Right renal cortex interstitium (tissue), 3 donors: ENCODE measurements at regions not wholly inside any gene's neighbourhood (a gene's known extent, or its start where the extent isn't known, plus 50 kb on each side); places are given as distances from the start of the nearest gene placed in this dataset.

Experiments
- DNase-seq, 3 donors: peaks; one replicate each; pipeline ENCODE4 v3.0.0-alpha.2; 2013; ENCODE audit warnings: low read depth in 3 of 3, low spot score in 2 of 3

DNA sequence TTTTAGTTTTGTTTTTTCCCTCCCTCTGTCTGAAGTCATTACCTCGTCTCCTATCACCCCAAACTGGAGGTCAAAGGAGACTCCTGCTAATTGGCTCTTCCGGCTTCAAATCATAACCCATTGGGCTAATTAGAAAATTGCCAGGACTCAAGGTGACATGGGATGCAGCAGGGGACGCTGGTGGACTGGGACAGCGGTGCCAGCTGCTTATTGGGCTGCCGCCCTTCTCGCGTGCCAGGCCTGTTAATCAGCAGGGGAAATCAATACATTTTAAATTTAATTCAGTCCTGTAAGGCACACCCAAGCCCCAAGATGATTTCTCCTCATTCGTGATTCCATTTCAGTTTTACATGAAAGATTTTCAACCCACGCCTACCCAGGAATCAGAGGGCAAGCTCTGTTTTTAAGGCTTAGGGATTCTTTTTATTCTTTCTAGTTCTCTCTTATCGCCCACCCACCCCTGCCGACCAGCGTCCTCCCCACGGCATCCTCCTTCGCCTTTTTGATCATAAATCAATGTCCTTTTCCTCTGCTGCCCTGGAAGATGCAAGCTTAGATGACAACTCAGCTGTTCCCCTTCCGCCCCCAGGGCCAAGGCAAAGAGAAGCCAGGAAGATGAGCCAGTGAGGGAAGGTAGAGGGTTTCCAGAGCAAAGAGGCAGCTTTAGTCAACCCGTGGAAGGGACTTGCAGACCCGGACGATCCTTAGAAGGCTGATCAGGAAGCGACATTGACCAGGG, 329.6 kb downstream of the UACA start:
- no peak for DNase-seq

DNA sequence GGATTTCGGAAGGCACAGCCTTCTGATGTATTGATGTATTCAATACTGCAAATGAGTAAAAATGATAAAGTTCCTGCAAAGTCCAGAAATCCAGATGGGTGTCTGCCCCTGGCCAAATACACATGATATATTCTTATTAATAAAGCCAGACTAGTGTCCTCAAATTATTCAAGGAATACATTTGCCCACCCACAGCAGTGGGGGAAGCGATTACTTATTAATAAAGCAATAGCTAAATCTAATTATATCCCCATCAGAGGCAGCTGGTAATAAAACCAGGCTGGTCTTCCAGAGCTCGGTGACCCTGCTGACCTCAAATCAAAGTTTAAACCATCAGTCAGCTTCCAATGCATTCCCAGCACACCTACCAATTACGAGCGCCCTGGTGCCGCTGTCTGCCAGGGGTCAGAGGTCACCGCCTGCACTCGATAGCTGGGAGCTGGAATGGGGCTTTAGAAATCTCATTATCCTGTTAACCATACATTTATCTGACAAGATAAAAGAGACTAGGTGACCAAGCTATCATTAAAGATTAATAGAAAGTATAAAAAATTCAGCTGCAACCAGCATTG, 330.3 kb downstream of the UACA start:
- no peak for DNase-seq

DNA sequence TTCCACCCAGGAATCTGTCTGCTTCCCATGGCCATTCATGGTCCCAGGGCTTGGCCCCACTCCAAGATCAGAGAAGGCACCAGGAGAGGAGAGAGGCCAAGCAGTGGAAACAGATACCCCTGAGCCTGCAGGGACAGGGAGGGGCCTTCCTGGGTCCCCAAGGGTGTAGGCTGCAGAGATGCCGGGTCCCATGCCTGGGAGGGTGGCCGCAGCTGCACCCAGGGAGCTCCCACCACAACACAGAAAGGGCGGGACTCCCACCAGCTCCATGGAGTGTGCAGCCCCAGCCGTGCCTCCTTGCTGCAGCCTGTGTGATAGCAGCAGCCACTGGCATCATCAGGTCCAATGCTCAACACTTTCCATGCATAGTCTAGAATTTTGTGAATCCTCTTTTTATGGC, 331.5 kb downstream of the UACA start:
- no peak for DNase-seq

DNA sequence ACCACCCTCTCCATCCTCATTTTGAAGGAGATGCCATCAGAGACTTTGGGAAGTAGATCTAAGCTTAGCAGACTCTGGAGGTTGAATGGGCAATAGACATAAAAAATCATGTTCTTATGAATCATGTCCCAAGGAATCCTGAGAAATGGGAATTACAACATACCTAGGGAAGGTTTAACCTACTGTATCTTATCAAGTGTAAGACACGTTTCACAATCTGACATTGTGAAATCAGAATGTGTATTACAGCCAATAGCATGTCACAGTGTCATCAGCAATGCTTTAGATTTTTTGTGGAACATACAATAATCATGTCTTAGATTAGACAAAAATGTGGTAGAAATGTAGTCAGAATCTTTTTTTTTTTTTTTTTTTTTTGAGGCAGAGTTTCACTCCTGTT, 332.4 kb upstream of the TLE3 start:
- DNase-seq = no peak

DNA sequence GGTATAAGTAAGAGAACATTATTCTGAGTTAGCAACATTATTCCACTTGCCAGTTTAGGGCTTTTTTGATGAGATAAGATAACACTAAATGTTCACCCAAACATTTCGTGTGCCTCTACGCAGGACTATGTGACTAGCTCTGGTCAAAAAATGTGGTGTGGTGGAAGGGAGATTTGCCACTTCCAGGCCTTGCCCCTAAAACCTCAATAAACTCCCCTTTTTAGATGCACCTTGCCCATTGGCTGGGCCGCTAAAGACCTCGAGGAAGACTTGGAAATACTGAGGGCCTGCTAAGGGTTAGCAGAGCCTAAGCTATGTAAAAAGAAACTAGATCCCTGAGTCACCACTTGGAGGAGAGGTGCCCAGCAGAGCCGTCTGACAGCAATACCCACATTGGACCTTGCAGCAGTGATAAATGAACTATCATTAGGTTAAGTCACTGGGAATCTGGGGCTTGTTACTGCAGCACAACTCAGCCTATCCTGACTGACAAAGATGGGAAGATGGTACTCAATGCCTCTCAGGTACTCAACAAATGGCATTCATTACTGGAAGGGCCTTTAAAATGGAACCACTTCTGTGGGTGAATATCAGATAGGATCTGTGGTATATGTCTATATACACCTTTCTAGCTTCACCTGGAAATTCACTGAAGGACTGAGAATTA, 331.5 kb upstream of the TLE3 start:
- DNase-seq = no peak

DNA sequence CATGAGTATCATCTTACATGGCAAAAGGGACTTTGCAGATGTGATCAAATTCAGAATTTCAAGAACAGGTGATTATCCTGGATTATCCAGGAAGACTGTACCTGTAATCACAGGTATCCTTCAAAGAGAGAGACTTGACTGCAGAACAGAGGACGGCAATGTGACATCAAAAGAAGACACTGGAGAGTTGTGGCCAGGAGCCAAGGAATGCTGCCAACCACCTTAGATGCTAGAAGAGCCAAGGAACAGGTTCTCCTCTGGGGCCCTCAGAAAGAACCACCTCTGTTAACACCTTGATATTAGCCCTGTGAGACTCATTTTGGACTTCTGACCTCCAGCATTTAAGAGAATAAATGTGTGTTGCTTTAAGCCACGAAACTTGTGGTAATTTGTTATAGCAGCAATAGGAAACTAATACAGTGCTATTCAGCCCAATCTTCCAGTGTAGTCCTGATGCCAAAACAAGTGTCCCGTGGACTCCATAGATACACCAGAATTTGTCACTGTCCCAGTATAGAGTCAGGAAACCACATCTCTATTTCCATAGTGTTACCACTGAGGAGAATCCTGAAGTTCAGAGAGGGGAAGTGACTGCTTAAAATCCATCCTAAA, 330.6 kb upstream of the TLE3 start:
- no peak for DNase-seq

DNA sequence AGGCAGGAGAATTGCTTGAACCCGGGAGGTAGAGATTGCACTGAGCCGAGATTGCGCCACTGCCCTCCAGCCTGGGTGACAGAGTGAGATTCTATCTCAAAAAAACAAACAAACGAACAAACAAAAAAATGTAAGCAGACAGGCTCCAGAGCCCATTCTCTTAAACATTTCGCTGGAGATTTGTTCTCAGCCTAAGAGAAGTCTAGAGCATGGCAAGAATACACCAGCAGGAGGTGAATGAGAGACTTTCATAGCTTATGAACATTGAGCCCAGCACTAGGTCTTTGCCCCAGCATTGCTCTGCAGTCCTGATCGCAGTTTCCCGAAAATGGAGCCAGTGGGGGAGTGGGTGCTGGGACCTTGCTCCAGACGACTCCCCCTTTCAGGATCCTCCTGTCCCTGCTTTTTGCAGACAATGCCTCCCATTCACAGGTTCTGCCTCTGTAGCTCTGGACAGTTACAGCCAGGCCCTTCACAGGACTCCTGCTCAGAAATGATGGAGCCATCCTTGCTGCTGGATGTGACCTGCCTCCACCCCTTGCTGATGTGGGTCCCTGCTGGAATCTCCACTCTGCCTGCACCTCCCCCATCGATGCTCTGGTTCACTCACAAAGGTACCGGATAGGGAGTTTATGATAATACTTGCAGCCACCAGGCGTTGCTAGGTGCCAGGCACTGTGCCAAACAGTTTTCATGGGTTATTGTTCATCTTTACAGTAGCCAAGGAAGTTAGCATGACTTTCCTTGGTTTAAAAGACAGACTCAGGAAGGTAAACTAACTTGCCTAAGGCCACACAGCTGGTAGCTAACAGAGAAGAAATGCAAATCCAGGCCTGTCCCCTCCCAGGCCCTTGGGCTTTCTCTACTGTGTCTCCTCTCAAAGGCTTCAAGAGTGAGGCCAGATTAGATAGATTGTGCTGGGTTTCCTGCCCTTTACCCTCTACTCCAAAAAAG, 329.7 kb upstream of the TLE3 start:
- no peak for DNase-seq

DNA sequence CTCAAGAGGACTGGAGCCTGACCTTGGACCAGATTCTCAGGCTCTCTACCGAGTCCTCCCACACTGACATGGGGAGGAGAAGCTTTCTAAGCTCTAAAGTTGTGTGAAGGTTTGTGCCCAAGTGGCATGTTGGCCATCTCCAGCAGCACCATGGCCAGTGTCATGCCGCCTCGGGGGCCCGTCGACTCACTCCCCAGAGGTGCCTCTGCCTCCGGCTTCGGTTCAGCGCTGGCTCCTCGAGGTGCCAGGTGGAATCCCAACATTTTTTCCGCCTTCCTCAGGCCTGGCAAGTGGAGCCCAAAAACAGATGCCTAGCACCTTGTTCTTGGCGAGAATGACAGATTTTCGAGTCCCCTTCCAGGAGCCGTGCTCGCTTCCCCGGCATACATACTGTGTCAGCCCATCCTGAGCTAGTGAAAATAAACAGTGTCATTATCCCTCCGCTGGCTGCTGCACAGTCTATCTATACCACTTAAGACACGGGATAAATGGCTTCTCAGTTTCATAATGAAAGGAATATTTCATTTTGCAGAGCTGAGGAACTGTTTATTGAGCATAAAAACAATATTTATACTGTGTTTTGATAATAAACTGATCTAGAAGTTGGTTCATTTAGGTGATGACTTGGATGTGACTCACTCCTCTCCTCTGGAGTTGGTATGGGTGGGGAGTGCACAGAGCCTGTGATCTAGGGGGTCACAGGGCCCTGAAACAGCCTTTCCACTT, 328.5 kb upstream of the TLE3 start:
- no peak for DNase-seq

DNA sequence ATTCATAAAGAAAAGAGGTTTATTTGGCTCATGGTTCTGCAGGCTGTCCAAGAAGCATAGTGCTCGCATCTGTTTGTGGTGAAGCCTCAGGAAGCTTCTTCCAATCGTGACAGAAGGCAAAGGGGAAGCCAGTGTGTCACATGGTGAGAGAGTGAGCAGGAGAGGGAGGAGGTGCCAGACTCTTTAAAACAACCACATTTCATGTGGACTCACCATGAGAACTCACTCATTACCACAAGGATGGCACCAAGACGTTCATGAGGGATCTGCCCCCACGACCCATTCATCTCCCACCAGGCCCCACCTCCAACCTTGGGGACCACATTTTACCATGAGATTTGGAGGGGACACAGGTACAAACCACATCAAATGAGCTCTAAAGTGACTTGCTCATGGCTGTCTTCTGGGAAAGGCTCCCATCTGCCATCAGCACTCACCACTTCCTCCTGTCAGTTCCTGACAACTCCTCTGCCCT, 327.3 kb upstream of the TLE3 start:
- no peak for DNase-seq

DNA sequence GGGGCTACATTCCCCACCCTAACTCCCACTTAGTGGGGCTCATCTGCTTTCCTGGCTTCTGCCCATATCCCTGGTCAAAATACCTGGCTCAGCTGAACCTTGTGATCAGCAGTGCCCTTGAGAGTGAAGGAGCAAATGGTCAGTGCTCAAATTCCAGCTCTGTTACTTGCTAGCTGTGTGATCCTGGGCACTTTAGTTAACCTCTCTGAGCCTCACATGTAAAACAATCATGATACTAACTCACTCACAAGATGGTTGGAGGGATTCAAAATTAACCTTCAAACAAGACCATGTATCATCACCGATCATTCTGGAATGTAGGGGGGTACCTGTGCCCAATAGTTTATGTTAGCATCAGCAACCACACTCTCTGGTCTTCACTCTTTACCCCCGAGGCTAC, 325.6 kb upstream of the TLE3 start:
- no peak for DNase-seq

DNA sequence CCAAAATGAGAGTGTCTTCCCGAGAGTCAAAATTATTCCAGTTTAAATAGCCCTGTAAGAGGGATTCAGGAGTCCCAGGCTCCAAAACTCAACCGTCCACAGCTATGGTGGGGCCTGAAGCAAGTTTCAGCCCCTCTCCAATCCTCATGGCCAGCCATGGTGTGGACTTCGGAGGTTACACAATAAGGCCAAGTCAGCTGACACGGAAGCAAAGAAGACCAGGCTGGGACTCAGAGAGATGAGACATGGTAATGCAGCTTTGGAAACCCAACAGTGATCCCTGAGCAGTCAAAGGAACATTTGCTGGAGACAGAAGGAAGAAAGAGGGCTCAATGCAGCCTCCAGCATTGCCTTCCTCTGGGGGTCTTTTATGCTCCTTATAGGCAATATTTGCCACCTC, 324.6 kb upstream of the TLE3 start:
- DNase-seq = no peak

DNA sequence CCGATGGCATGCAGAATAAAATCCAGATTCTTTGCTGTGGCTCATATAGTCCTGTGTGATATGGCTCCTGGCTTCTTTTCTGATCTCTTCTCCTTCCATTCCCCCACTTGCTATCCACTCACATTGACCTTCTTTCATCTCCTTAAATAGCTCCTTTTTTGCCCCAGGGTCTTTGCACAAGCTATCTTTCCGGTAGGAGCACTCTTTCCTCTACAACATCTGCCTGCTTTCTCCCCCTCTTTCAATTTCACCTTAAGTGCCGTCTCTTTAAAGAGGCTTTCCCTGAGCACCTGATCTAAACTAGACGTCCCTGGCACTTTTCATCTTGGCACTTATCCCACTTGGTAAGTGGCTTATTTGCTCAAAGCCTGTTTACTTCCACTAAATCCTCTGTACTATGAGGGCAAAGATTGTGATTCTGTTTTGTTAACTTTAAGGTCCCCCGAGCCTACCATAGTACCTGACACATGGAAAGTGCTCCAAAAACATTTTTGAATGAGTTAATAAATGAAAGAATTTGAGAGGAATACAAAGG, 323.3 kb upstream of the TLE3 start:
- no peak for DNase-seq

DNA sequence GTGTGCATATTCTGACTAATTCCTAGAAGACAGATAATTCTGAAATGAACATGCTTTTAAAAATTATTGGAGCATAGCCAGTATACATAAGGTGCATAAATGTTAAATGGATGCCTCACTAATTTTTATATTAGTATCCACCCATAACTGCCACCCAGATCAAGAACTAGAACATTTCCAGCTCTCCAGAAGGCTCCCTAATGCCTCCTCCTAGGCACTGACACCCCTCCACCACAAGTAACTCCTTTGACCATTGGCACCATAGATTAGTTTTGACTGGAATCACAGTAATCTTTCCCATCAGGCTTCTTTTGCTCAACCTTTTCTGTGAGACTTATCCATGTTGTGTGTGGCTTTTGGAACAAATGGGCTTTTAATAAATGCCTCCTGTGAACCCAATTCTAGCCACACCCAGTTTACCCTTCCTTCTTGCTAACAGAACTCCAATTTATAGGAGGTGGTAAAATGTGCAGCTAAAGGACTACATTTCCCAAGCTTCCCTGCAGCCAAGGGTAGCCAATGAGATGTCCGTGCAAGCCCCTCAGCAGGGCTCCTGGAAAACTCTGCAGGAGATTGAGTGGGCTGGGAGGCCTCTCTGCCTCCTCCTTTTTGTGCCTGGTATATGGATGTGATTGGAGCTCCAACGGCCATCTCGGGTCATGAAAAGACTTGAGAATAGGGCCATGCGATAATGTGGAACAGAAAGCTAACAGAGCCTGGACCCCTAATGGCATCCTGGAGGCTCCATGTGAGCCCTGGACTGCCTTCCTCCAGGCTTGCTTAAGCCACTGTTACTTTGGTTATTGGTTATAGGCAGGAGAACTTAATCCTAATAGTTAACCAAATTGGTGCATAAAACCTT, 322.6 kb upstream of the TLE3 start:
- DNase-seq = no peak

DNA sequence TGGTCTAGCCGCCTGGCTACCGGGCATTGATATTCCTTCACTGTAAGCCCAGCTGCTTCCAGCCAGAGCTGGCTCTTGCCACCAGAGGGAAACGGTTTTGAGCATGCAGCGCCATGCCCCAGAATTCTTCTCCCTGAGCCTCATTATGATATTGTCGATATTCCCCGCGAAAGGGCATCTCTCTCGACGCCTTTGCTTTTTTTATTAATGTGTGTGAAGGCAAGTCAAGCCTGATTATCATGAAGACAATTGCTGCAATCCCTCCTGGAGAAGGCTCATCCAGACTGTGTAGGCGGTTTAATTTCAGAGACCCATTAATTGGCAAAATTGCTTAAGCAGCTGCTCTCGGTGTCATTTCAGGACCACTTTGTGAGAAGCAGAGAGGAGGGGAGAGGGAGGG, 321.2 kb upstream of the TLE3 start:
- DNase-seq = no peak

DNA sequence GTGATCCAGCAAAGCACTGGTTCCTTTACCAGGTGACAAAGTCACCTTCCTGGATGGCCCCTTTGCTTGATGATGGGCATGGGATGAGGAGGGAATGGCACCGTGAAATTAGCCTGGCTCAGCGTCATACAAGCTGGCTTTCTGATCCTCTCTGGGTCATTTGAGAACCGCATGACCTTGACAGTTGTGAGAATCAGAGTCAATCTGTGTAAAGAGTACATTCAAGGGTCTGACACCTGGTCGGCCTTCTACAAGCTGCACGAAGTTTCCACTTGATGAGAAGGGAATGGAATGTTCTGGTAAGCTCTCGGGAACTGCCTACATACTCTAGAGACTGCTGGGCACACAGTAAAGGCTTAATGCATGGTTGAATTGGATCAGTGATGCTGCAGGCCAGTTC, 319.8 kb upstream of the TLE3 start:
- DNase-seq = no peak

DNA sequence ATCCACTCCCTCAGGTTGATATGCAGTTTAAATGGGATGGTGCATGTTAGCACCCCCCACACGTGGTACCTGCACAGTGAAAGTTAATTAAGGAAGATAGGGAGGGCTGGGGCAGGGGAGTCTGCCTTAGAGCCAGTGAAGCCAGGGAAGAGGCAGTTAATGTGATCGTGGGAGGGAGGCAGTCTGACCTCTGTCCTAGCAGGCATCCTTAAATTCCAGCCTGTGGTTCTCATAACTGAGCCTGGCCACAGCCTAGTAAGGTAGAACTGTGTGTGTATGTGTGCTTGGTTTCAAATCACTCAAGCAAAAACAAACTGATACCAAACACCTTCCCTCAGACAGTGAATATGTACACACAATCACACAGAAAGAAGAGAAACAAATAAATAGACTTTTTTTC, 319.1 kb upstream of the TLE3 start:
- DNase-seq = no peak

DNA sequence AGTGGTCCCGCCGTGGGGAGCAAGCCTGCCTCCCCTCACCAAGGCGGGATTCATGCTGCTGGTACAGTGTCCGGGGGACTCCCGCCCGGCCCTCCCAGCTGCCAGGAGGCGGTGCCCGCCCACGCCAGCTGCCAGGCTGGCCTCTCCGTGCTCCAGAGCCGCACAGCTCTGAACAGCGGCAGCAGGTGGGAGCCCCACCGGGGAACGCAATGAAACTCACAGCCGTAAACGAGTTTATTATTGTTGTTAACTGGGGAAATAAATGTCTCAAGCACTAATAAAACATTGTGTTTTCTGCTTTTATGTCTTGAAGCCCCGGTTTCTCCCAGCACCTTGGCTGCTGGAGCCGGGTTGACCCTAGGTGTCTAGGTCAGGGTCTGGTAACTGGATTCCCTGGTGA, 317.7 kb upstream of the TLE3 start:
- DNase-seq = no peak

DNA sequence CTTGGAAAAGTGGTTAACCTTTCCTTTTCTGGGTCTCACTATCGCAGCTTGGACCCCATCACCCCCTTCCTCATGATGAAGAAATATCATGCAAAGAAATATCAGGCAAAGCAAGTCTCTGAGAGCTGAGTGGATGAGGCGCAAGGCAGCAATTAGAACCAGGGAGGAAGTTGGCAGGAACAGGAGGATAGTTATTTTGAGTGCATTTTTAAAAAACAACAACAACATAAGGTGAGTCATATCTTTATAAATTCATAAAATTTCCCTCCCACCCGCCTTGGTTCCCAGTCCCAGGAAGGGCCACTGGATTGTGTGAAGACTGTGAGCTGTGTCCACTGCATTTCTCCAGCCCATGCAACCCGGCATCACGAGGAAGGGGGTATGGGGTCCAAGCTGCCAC, 316.9 kb upstream of the TLE3 start:
- no peak for DNase-seq

DNA sequence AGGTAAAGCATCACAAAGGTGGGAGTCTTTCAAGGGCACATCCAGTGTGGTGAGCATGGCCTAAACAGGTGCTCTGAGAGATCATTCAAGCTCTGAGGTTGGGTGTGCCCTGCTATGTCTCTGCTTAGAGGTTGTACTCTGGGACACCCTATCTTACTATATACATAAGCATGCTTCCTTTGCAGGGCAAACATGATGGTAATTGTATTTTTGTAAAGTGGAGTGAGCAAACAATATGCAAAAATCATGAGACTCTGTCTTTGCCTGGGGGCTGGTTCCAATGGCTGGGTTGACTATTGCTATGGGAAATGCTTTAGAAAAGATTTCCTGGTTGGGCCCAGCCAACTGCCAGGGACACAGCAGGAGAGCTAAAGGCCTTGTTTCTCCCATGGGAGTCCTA, 315.1 kb upstream of the TLE3 start:
- DNase-seq = no peak
